HG02970 (cell line): ENCODE measurements at regions not wholly inside any gene's neighbourhood (a gene's known extent, or its start where the extent isn't known, plus 50 kb on each side); places are given as distances from the start of the nearest gene placed in this dataset.
"Not testable (repeated sequence)": the region's sequence is repeated elsewhere in the genome, so short reads cannot be mapped to it uniquely, and the experiment has no call there.

Experiments
- ATAC-seq: cut with Tn5 transposase; IDR thresholded peaks from one replicate; pipeline ENCODE4 v1.9.1; 2021; ENCODE audit warnings: mild to moderate bottlenecking, moderate library complexity, moderate number of reproducible peaks; ENCODE audit not compliant: unreplicated experiment, low FRiP score

DNA sequence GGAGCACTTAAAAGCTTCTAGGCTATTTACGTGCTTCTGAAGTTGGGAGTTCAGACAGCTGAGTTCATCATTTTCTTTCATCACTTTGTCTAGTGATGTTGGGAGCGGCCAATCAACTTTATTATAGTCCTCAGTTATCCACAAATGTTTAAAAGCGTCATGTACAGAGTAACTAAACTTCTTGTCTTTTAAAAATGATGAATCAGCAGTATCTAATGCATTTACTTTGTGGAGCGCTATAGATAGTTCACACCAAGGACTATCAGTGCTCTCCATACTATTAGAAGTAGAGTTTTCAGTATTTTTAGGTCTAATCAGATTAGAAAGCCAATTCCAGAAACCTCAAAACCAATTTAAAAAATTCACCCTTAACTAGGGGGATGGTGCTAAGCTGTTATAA lies 778.7 kb upstream of the PRMT6 start:
- no peak for ATAC-seq

DNA sequence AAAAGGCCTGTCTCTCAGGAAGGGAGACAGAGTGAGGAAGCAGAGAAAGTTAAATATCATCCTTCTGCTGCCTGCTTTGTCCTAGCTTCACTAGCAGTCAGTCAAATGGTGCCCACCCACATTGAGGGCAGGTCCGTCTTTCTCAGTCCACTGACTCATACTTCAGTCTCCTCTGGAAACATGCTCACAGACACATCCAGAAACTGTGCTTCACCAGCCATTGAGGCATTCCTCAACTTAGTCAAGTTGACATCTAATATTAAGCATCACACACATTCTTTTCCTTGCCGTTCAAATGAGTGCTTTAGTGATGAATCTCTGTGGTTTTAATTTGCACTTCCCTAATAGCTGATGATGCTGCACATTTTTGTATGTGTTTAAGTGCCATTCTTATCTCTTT lies 777.8 kb upstream of the PRMT6 start:
- ATAC-seq: no peak

DNA sequence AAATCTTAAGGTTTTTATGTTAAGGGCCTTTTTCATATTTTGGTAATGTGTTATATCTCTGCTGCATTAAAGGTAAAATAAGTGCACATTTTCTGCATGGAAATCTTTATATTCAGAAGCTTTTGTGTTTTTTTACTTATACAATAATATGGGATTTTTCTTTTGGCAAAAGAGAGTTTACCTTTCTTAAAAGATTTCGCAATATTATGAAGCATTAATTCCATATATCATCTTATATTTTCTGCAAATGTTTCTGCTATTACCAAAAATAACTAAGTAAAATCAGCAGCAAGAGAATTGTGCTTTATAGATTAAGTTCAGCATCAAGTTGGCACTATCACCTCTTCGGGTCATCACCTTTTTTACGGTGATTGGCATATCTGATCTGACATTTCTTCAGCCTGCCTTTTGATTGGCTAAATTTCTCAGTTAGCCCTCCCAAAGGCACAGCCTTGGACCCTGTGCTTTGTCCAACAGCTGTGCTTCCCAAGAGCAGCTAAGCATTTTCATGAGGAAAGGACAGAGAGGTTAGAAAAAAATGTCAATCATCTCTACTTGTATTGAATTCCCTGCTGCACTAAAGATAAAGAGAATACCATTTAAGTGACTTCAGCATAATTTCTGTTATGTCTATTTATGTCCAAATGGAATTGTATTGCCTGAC lies 767.1 kb upstream of the PRMT6 start:
- ATAC-seq: no peak

DNA sequence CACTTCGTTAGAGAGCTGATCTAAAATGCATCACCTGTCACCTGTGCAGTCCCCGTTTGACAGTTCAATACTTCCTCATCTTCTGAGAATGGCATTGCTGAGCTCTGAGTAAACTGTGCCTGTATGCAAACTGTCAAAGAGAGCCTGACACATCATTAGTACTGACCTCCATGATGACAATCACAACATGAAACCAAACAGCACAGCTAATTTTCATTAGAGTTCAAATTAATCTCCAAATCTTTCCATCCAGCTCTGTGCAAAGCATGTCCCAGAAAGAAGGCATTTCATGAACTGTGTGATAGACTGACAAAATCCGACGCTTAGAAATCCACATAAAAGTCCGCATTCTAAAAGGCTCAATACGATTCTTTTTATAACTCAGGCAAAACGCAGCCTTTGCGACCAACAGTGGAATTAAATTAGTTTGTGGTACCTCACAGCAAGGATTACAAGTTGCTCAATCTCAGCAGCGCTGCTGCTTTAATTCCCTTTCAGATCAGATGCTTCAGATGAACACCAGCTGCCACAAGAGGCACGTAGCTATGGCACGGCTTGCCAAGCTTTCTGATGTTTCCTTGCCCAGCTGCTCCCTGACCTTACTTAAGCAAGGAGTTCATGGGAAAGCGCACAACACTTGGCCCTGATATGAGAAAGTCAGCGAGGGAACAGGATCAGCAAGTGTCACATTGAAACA lies 765.5 kb upstream of the PRMT6 start:
- ATAC-seq: no peak

DNA sequence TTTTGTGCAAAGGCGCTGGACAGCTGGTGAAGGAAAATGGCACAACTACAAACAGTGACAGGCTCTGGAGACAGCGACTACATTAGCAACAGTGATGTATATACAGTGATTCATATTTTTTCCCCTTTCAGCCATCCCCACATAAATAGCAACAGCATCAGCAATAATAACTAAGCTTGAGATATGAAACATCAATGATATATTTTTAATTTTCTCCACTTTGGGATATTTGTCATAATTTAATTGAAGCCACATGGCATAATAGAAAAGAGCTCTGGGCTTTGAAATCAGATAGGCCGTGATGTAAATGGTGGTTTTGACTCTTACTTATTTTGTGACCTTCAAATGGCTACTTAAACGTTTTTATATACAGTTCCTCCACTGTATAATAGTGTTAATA lies 764.3 kb upstream of the PRMT6 start:
- no peak for ATAC-seq

DNA sequence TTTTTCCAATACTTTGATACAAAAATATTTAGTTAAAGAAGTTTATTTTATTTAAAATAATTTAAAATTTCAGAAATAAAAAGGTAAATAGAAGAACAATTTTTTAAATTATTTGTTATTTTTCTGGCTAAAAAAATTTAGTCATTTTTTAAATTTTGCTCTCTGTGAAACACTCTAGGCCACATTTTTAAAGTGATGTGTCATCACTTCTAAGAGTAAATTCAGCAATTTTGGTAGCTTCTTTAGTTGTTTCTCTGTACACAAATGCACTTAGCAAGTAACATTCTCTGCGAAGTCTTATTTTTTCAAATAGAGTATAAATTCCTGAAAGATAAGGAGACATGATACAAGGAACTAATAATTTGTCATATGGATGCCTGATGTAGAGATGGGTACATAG lies 760.0 kb upstream of the PRMT6 start:
- ATAC-seq: no peak

DNA sequence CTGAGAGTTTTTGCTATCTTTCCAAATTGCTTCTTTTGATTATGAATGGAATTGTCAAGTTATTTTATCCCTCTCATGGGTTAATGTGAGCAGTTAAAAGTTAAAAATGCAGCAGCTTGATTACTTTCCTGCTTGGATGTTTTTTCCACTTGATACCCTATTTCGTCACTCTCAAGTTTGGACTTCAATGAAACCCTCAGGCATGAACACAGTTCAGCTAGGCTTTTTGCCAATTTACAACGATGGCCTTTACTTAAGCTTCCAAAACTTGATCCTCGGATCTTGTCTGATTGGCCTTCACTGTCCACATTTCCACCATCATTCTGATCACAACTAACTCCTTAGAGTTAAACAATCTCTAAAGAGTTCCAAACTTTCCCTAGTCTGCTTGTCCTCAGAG lies 752.4 kb upstream of the PRMT6 start:
- no peak for ATAC-seq

DNA sequence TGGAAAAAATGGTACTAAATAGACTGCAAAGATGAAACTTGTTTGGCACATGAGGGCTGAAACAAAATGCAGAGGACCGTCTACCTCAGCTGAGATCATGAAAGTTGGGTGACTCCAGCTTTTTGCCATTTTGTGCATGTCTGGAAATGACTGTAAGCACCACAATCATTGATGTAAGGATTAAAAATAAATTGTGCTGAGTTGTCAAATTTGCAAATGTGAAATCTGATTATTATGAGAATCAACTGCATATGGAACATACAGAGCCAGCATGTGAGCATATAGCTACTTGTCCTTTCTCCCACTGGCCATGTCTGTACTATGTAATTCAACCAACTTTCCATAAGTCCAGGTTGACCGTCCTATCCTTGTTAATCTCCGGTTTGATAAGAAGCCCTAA lies 736.9 kb upstream of the PRMT6 start:
- no peak for ATAC-seq

DNA sequence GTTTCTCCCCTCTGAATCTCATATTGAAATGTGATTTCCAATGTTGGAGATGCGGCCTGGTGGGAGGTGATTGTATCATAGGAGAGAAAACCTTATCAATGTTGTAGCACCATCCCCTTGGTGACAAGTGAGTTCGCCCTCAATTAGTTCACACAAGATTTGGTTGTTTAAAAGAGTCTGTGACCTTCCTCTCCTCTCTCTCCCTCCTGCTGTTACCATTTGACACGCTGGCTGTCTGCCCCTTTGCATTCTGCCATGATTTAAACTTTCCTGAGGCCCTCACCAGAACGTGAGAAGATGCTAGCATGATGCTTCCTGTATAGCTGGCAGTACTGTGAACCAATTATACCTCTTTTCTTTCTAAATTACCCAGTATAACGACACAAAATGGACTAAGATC lies 730.9 kb upstream of the PRMT6 start:
- ATAC-seq: no peak

DNA sequence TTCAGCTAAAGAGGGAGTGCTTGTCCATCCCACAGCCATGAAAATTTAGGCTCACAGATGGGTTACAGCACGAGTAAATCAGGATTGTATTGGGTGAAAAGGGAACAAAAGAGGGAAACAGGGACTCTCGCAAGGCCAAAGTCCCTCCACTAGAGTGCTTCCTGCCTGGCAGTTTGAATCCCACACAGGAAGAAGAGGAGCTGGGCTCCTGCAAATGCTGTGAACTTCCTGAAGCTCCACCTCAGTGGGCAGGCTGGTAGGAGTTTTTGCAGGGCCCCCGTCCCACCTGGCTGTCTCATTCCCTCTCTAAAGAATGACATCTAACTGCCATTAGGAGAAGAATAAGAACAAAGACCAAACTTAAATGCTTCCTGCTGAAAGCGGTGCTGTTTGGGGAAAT lies 712.0 kb upstream of the PRMT6 start:
- no peak for ATAC-seq

DNA sequence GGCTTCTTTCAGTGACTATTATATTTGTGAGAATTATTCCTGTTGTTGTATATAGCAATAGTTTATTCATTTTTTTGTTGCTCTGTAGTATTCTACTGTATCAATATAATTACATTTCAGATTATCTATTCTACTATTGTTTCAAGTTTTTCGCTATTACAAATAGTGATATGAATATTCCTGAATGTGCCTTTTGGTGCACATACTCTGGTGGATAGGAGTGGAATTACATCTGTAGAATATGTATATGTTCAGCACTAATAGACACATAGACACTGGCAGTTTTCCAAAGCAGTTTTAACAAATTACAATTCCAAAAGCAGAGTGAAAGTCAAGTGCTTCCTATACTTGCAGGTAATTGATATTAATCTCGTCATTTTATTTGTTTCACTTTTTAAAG lies 696.2 kb upstream of the PRMT6 start:
- no peak for ATAC-seq

DNA sequence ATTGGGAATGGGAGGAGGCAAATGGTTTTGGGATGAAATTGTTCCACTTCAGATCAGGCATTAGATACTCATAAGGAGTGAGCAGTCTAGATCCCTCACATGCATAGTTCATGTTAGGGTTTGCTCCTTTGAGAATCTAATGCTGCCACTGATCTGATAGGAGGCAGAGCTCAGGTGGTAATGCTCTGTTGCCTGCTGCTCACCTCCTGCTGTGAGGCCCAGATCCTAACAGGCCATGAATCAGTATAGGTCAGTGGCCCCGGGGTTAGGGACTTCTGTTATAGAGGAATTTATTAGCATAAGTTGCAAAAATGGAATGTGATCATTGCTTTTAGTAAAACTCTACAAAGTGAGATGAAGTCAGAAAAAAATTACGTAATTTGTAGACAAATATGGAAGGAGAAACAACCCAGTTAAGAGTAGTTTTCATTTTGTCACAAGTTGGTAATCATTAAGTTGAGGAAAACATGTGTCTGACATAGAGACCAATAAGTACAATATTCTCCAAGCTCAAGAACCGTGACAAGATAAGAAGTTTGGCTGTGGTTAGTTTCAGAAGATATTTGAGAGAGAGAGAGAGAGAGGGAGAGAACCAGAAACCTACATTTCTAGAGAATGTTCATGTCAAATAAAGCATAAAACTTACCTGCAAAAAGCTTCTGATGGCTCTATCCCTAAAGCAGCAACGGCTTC lies 689.7 kb upstream of the PRMT6 start:
- no peak for ATAC-seq

DNA sequence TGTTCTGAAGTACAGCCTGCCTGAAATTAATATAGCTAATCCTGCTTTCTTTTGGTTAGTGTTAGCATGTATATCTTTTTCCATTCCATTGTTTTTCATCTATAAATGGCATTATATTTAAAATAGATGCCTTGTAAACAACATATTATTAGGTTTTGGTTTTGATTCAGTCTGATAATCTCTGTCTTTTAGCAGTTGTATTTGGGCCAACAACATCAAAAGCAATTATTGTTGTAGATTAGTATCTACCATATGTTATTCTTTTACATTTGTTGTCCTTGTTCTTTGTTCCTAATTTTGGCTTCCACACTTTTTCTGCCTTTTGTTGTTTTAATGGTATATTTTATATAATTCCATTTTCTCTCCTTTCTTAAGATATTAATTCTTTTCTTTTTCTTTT lies 678.2 kb upstream of the PRMT6 start:
- no peak for ATAC-seq

DNA sequence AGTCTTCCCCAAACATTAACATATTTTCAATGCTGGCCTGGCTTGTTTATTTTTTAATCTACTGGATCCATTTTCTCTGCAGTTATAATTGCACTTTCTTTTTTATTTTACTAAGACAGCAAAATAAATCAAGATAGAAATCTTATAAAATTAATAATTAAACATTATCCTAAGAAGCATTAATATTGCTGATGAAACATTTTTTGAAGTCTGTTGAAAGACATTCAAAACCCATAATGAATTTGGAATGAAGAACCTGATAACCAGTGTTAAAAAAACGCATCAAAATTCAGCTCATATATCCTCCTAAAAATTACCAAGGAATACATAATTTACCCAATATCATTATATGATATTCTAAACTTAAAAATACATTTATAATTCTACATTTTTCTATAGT lies 675.7 kb upstream of the PRMT6 start:
- no peak for ATAC-seq

DNA sequence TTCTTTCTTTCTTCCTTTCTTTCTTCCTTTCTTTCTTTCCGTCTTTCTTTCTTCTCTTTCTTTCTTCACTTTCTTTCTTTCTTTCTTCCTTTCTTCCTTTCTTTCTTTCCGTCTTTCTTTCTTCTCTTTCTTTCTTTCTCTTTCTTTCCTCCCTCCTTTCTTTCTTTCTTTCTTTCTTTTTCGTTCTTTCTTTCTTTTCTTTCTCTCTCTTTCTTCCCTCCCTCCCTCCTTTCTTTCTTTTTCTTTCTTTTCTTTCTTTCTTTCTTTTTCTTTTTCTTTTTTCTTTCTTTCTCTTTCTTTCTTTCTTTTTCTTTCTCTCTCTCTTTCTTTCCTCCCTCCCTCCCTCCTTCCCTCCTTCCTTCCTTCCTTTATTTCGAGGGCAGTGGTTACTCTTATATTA lies 667.3 kb upstream of the PRMT6 start:
- not testable (repeated sequence) for ATAC-seq

DNA sequence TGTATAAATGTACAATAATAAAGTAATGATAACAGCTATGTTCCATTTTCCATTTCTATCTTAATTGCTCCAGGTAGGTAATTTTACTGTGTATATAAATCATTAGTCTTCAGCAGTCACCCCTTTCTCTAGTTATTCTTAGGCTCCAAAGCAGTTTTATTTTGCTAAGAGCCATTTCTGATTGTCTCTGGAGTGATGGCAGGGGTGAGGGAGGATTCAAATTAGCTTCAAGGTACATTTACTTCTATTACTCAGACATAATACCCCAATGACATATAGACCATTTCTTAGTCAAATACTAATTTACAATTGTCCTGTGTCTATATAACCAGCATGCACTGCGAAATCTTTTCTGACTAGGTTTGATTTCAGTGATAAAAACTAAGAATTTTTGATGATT lies 663.4 kb upstream of the PRMT6 start:
- ATAC-seq: no peak

DNA sequence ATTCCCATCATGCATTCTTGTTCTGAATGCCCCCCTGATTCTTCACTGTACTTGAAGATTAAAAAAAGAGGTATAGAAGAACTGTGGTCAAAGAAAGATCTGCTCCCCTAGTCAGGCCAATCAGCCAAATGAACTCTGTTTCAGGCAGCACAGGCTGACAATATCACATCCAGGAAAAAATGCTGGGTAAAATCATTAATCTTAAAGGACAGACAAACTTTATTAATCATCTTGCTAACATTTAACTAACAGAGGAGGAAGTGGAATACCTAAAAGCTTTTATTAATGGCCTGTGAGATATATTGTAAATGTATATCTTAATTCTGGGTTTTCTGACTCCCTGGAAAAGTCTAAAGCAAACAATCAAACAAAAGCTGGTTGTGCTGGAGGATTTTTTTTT lies 660.5 kb upstream of the PRMT6 start:
- no peak for ATAC-seq

DNA sequence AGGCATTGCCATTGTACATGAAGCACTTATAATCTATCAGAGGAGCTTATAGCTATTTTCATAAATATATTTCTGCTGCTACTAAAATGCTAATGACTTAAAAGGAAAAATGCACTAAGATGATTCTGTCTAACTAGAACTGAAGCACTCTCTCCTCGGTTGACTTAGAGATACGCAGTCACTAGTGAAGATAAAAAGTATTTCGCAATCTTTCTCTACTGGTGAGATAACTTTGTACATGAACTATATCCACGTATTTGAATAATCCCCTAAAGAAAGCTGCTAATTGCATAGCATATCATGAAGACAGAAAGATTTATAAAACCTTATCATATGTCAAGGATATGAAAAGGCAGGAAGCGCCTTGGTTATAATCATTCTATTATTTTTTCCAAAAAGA lies 658.1 kb upstream of the PRMT6 start:
- ATAC-seq: no peak

DNA sequence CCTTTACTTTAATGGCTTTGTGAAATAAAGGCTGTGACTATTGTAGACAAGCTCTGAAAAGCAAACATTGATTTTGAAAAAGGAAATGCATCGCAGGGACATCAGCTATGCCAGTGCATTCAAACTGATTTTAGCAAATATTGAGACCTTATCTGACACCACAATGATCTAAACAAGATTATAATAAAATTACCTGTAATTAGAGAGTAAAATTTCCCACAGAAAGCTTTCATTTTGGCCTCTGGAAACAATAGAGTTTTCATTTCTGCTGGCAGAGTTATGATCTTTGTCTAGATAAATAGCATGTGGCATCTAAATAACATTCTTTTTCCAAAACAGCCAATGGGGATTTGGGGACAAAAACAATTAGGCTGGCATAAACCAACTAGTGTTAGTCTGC lies 650.4 kb upstream of the PRMT6 start:
- no peak for ATAC-seq

DNA sequence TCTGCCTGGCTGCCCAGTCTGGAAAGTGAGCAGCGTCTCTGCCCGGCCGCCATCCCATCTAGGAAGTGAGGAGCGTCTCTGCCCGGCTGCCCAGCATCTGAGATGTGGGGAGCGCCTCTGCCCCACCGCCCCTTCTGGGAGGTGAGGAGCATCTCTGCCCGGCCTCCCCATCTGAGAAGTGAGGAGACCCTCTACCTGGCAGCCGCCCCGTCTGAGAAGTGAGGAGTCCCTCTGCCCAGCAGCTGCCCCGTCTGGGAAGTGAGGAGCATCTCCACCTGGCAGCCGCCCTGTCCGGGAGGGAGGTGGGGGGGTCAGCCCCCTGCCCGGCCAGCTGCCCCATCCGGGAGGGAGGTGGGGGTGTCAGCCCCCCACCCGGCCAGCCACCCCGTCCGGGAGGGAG lies 644.2 kb upstream of the PRMT6 start:
- not testable (repeated sequence) for ATAC-seq

DNA sequence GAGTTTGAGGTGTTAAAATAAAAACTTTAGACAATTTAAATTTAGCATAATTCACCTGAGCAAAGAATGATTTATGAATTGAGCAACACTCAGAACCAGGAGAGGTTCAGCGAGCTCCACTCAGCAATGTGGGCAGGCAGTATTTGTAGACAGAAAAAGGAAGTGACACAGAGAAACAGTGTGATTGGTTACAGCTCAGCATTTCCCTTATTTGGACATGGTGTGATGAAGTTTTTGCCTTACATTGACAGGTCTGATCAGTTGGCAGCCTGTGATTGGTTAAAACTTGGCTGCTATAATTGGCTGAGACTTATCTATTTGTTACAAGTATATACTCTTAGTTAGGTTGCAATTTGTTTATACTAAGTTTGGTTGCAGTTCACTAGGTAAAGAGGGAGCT lies 621.2 kb upstream of the PRMT6 start:
- ATAC-seq: no peak

DNA sequence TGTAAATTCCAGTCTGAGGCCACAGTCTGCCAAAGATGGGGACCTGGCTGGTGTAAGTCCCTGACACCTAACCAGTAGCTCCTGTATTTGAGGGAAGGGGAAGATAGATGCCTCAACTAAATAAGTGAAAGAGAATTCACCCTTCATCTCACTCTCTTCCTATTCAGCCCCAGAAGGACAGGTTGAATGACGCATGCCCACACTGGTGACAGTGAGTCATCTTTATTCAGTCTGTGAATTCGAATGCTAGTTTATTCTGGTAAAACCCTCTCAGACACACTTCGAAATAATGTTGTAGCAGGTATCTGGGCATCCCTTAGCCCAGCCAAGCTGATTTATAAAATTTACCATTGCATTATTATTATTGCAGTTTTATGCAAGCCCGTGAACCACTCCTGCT lies 617.0 kb upstream of the PRMT6 start:
- no peak for ATAC-seq
